ENCODE measurements at regions not wholly inside any gene's neighbourhood (a gene's known extent, or its start where the extent isn't known, plus 50 kb on each side); places are given as distances from the start of the nearest gene placed in this dataset.

DNA sequence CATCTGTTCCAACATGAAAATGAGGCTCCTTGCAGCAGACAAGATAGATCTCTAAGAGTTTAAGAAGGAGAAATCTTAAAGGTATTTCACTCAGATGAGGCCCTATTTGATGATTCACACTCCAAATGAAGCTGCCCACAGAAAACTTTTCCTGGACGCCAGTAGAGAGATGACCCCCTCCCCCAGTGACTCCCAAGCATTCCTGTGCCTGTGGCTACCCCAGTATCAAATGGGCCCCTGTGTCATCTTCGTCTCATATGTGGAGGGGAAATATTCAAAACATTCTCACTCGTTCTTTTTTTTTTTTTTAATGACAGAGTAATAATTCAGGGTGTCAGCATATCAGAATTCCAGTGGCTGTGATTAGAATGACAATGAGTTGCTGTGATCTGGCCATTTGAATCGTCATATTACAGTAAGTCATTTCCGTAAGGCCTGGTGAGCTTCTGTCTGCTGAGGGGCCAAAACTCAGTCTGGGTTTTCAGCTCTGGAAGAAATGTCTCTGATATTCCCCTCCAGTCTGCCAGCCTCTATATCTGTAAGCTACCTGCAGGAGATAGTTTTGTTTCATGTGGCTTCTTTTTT is 194.7 kb downstream of the URI1 start:
- H3K4me2 ChIP-seq, result no peak overlapping the region
- no peaks in the 10 kb centered on the region for H3K79me2 ChIP-seq (ENCODE audit: insufficient read depth)
- no peaks in the 10 kb centered on the region for H3F3A ChIP-seq (replicated peaks; ENCODE audit: insufficient read depth)
- POLR2A ChIA-PET, result interaction anchor here (1.4 kb wide), 1 partner anchor 17 kb away, joined by 3 read pairs; no protein-coding TSS in a partner anchor
- H4K20me1 ChIP-seq (ENCODE audit: insufficient read depth), result no peaks in the 10 kb centered on the region
- TF ChIP-seq USF2 (IDR thresholded peaks at IDR 0.05; ENCODE audit: borderline replicate concordance, low read depth, low read length), result no peak
- TF ChIP-seq TCF12 (IDR thresholded peaks at IDR 0.05), result no peak
- no peaks in the 10 kb centered on the region for H3K9me2 ChIP-seq
- H3K4me1 ChIP-seq (ENCODE audit: control insufficient read depth in 1 of 2, insufficient read depth in 2 of 2, low read depth in 1 of 2, low read length in 1 of 2), result peaks cover 0 to 36% of the 10 kb centered on the region in 2 experiments; a peak in 2 of 4 replicates
- DNase-seq, result no peak
- 22% methylated on average over 5 of the region's 5 CpGs for WGBS (ENCODE audit: low lambda C conversion rate)
- H3K27me3 ChIP-seq (ENCODE audit: insufficient read depth), result no peaks in the 10 kb centered on the region
- H3K27ac ChIP-seq (ENCODE audit: low read depth in 2 of 2, low read length in 1 of 2), result peak overlapping the region in 1 of 2 experiments; percentile 92; a peak in 3 of 4 replicates
- no peaks in the 10 kb centered on the region for H3K36me3 ChIP-seq (replicated peaks in 1 of 2; ENCODE audit: control insufficient read depth in 1 of 2, insufficient read depth in 2 of 2, low read length in 1 of 2)
- CTCF ChIA-PET, result interaction anchor here (0.7 to 1.0 kb wide), 2 partner anchors 25 to 530 kb away, joined by 3 read pairs; no protein-coding TSS in a partner anchor
- H2AFZ ChIP-seq (ENCODE audit: low read depth), result no peak overlapping the region
- no peak overlapping the region for H3K4me3 ChIP-seq (ENCODE audit: low read depth in 2 of 2, low read length in 1 of 2)
- no peak overlapping the region for H3K9ac ChIP-seq
- no peaks in the 10 kb centered on the region for H3K9me3 ChIP-seq

- TF ChIP-seq USF2 (IDR thresholded peaks at IDR 0.05; ENCODE audit: borderline replicate concordance, low read depth, low read length) (no peak), JUND (IDR thresholded peaks at IDR 0.05) (no peak), USF1 (IDR thresholded peaks at IDR 0.05; ENCODE audit: borderline replicate concordance, low read depth) (no peak), GATA2 (CRISPR knock-in tag; IDR thresholded peaks at IDR 0.05) (no peak), MEF2A (IDR thresholded peaks at IDR 0.05; ENCODE audit: borderline replicate concordance, low read depth) (no peak), NRF1 (IDR thresholded peaks at IDR 0.05; ENCODE audit: low read depth, low read length) (no peak), EP300 (IDR thresholded peaks at IDR 0.05; ENCODE audit: borderline replicate concordance in 1 of 2, low read depth in 1 of 2, low read length in 1 of 2) (no peak)
- TF ChIP-seq, protein P1, sequence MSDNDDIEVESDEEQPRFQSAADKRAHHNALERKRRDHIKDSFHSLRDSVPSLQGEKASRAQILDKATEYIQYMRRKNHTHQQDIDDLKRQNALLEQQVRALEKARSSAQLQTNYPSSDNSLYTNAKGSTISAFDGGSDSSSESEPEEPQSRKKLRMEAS (IDR thresholded peaks at IDR 0.05; ENCODE audit: low read depth), result no peak
- TF ChIP-seq, protein P2, sequence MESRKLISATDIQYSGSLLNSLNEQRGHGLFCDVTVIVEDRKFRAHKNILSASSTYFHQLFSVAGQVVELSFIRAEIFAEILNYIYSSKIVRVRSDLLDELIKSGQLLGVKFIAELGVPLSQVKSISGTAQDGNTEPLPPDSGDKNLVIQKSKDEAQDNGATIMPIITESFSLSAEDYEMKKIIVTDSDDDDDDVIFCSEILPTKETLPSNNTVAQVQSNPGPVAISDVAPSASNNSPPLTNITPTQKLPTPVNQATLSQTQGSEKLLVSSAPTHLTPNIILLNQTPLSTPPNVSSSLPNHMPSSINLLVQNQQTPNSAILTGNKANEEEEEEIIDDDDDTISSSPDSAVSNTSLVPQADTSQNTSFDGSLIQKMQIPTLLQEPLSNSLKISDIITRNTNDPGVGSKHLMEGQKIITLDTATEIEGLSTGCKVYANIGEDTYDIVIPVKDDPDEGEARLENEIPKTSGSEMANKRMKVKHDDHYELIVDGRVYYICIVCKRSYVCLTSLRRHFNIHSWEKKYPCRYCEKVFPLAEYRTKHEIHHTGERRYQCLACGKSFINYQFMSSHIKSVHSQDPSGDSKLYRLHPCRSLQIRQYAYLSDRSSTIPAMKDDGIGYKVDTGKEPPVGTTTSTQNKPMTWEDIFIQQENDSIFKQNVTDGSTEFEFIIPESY (IDR thresholded peaks at IDR 0.05; ENCODE audit: borderline replicate concordance, low read depth), result no peak
- TF ChIP-seq, protein P3, sequence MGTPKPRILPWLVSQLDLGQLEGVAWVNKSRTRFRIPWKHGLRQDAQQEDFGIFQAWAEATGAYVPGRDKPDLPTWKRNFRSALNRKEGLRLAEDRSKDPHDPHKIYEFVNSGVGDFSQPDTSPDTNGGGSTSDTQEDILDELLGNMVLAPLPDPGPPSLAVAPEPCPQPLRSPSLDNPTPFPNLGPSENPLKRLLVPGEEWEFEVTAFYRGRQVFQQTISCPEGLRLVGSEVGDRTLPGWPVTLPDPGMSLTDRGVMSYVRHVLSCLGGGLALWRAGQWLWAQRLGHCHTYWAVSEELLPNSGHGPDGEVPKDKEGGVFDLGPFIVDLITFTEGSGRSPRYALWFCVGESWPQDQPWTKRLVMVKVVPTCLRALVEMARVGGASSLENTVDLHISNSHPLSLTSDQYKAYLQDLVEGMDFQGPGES (IDR thresholded peaks at IDR 0.05; ENCODE audit: low read depth, low read length), result no peak
- no peak for DNase-seq
- Histone ChIP-seq H3K36me3 (replicated peaks in 1 of 2; ENCODE audit: control insufficient read depth in 1 of 2, insufficient read depth in 2 of 2, low read length in 1 of 2) (no peaks in the 10 kb centered on the region), H3K9me2 (no peaks in the 10 kb centered on the region), H3F3A (replicated peaks; ENCODE audit: insufficient read depth) (no peaks in the 10 kb centered on the region), H4K20me1 (ENCODE audit: insufficient read depth) (no peaks in the 10 kb centered on the region), H3K9ac (no peak overlapping the region), H3K4me1 (ENCODE audit: control insufficient read depth in 1 of 2, insufficient read depth in 2 of 2, low read depth in 1 of 2, low read length in 1 of 2) (peaks cover 0 to 27% of the 10 kb centered on the region in 2 experiments; a peak in 2 of 4 replicates), H3K4me3 (ENCODE audit: low read depth in 2 of 2, low read length in 1 of 2) (no peak overlapping the region), H3K79me2 (ENCODE audit: insufficient read depth) (no peaks in the 10 kb centered on the region), H3K9me3 (no peaks in the 10 kb centered on the region), H3K27me3 (ENCODE audit: insufficient read depth) (no peaks in the 10 kb centered on the region), H2AFZ (ENCODE audit: low read depth) (no peak overlapping the region), H3K27ac (ENCODE audit: low read depth in 2 of 2, low read length in 1 of 2) (no peak overlapping the region), H3K4me2 (no peak overlapping the region)
- CTCF ChIA-PET, result no interaction called here
- WGBS (ENCODE audit: low lambda C conversion rate), result 44% methylated on average over 5 of the region's 5 CpGs
- POLR2A ChIA-PET, result no interaction called here
Observed at GRCh38 chr19:30137747-30138146, 195.7 kb downstream of the URI1 start.

Measured in SK-N-SH (cell line).